NCI-H82 (cell line): ENCODE measurements at regions not wholly inside any gene's neighbourhood (a gene's known extent, or its start where the extent isn't known, plus 50 kb on each side); places are given as distances from the start of the nearest gene placed in this dataset.
A peak's percentile ranks its signal among the peaks of the same experiment; 100 is the strongest.
"Not testable (repeated sequence)": the region's sequence is repeated elsewhere in the genome, so short reads cannot be mapped to it uniquely, and the experiment has no call there.

Experiments
- DNase-seq: peaks from one replicate; lab custom pipeline; 2025; lab: John Stamatoyannopoulos, UW

DNA sequence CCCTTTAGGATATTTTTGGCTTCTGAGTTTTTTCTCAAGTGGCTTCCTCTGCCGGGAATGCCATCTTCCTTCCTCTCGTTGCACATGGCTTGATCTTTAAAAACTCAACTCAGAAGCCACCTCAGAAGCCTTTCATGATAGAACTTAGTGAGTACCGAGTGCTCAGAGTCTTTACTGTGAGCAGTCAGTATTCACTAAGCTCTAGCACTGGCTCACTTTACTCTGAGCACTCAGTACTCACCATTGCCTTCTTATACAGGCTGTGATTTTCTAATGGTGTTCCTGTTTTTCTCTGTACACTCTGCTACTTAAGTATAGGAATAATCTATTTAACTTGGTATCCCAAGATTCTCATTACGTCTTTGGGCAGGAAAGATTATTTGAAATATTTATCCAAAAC is 116.2 kb downstream of the PFDN4 start:
- no peak for DNase-seq

DNA sequence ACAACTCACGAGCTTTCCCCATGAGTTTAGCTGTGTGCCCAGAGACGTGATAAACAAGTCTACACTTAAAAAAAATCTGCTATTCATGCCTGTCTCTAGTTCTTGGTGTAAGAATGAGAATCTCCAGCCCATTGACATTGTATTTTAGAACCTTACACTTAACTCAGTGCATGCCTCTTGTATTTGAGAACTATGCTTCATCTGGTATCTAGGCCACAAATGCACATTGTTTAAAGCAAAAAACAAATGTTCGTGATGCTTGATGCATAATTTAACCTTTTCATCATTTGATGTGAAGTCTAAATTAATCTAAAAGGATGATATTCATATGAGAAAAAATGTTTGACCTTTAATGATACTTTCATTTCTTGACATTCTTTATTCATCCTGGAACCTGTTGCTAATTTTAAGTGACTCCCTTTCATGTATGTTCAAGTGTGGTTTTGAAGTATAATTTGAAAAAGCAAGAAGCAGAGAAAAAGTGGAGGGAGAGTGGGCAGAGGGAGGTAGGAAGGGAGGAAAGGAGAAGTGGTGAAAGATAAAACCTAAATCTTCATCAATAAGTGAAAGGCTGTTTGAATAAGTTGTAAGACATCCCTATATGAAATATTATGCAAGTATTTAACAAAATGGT is 116.9 kb downstream of the PFDN4 start:
- no peak for DNase-seq

DNA sequence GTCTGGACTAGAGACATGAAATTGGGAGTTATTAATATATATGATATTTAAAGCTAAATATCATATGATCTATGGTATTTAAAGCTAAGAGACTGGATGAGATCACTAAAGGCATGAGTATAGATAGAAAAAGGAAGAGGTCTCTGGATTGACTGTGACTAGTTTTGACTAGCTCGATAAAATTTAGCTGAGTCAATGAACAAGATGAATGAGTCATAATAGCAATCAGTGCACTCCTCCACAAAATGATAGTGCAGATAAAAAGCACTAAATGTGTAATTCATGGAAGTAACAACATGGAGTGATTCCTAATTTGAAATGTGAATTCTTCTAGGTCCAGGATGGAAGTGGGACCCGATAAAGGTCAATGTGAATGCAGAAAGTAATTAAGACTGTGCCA is 127.4 kb downstream of the PFDN4 start:
- DNase-seq, result no peak

DNA sequence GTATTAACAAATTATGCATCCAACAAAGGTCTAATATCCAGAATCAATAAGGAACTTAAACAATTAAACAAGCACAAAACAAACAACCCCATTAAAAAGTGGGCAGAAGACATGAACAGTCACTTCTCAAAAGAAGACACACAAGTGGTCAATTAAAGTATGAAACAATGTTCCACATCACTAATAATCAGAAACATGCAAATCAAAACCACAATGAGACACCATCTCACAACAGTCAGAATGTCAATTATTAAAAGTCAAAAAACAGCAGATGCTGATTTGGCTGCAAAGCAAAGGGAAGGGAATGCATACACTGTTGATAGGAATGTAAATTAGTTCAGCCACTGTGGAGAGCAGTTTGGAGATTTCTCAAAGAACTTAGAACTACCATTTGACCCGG is 129.3 kb downstream of the PFDN4 start:
- DNase-seq, result no peak

DNA sequence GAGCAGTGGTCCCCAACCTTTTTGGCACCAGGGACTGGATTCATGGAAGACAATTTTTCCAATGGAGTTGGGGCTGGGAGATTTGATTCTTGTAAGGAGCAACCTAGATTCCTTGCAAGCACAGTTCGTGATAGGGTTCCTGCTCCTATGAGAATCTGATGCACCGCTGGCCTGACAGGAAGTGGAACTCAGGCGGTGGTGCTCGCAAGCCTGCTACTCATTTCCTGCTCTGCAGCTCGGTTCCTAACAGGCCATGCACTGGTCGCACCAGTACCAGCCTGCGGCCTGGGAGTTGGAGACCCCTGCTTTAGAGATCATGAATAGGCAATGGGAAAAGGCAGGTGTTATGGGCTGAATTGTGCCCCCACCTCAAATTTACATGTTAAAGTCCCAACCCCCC is 131.2 kb downstream of the PFDN4 start:
- DNase-seq, result no peak

DNA sequence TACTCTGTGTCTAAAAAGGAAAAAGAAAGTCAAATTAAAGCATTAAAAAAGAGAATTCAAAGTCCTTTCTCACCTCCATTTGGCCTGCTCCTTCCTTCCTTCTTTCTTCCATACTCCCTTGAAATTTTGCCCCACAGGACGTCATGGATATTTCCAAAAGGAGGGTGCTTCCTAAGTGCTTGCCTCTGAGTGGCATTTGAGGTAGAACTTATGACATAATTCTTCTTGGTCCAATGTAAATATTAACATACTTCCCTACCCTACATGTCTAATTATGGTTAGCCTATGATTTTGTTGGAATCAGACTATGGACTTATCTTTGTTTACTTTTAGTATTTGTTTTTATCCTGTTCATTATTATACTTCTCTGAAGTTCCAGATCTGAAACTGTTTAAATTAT is 132.3 kb downstream of the PFDN4 start:
- DNase-seq, result no peak

- no peak for DNase-seq
Measured at GRCh38 chr20:54340667-54341081, 132.8 kb downstream of the PFDN4 start.

- DNase-seq, result no peak
Measured at GRCh38 chr20:54342258-54342920, 133.0 kb upstream of the DOK5 start.

- DNase-seq, result no peak
Measured at GRCh38 chr20:54343099-54343498, 132.3 kb upstream of the DOK5 start.

GRCh38 chr20:54343634-54344033 is 131.8 kb upstream of the DOK5 start:
- no peak for DNase-seq

- DNase-seq, result no peak
Measured at GRCh38 chr20:54344832-54345231, 130.6 kb upstream of the DOK5 start.

GRCh38 chr20:54345301-54345724 is 130.1 kb upstream of the DOK5 start:
- DNase-seq, result no peak

GRCh38 chr20:54345821-54346220 is 129.6 kb upstream of the DOK5 start:
- no peak for DNase-seq

DNA sequence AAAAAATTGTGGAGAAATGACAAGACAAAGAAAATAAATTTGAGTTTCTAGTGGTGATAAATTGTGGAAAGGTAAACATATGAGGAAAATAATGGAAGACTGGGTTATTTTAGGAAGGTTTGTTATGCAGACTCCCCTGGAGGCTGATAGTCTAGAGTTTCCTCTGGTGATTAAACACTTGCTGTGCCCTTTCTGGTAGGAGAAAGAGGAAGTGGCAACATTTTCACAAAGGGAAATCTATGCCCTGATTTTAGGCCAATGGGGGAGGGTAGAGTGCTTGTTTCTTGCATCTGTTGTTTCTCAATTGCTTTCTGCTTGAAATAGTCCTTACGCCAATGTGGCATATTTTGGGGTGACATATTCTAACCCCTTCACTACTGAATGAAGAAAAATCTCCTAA is 129.1 kb upstream of the DOK5 start:
- DNase-seq, result no peak

GRCh38 chr20:54347166-54347833 is 128.1 kb upstream of the DOK5 start:
- DNase-seq, result no peak

DNA sequence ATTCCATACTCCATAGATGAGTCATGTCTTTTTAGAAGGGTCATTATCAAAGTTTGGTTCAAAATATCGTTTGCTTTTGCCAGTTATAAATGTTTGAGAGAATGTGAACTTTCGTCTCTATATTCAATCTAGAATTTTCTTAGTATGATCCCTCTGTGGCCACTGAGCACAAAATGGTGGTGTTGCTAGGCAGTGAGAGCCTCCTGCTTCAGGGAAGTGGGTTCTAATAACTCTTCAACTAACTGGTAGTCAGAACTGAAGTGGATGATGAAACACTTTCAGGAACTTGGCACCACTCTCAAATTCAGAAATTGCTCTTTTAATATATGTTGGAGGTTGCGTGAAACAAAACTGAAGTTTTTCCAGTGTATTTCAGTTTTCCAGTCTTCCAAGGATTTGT is 125.0 kb upstream of the DOK5 start:
- DNase-seq, result no peak

DNA sequence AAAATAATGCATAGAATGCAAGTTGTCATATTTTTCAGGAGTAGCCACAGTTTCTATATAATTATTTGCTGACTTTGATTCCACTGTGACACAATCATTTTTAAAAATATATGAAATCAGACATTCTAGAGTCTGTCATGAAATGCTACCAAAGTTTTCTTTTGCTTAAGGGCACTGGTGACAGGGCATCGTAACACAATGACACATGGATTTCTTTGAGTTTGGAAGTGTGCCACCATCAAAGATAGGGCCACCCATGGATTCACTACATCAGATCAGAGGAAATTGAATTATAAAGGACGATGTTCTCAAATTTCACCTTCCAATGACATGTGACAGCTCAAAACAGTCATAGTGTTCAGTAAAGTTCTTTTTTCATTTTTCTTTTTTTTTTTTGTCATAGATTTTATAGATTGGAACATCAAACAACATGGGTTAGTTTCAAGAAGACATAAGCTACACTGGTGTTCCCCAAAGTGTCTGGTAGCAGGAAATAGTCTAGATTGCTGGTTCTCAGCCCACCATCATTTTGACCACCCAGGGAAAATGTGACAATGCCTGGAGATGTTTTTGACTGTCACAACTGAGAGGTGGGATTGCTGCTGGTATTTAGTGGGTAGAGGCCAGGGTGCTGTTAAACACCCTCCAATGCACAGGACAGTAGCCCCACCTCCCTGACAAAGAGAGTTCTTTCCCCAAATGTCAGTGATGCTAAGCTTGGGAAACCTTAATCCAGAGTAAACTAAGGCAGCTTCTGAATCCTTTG is 123.8 kb upstream of the DOK5 start:
- DNase-seq, result no peak

DNA sequence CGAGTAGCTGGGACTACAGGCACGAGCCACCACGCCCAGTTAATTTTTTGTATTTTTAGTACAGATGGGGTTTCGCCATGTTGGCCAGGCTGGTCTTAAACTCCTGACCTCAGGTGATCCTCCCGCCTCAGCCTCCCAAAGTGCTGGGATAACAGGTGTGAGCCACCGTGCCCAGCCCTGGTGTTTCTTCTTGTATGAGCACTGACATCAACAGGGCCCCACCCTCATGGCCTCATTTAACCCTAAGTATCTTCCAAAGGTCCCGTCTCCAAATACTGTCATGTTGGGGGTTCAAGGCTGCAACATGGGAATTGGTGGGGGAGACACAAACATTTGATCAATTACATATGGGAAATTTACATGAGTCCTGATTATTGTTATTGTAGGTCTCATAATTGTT is 122.9 kb upstream of the DOK5 start:
- DNase-seq, result not testable (repeated sequence)

DNA sequence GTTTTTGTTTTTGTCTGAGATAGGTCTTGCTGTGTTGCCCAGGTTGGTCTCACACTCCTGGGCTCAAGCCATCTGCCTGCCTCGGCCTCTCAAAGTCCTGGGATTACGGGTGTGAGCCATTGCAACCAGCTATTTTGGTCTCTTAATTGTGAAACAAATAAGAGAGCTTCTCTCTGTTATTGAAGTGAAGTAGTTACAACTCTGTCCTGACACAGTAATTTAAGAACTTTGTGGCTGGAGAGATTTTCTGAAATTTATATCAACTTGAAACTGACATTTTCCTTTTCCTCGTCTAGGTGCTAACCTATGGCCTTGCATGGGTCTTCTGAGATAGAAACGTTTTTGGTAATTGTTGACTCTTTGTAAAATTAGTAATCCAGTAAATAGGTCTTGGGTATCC is 122.1 kb upstream of the DOK5 start:
- DNase-seq, result no peak

- peak; percentile 5 for DNase-seq
Measured at GRCh38 chr20:54355631-54356280, 119.6 kb upstream of the DOK5 start.

- DNase-seq, result peak; percentile 75
Measured at GRCh38 chr20:54356801-54357200, 118.6 kb upstream of the DOK5 start.

- DNase-seq, result no peak
Measured at GRCh38 chr20:54361475-54361874, 113.9 kb upstream of the DOK5 start.
